MM.1S (cell line): ENCODE measurements at regions not wholly inside any gene's neighbourhood (a gene's known extent, or its start where the extent isn't known, plus 50 kb on each side); places are given as distances from the start of the nearest gene placed in this dataset.

Experiments used
- DNase-seq: peaks from one replicate; pipeline ENCODE4 v3.0.0-alpha.2; 2015
- H2AFZ ChIP-seq: fragments of 300-600 bp; sonication (generic); 2 replicates; pipeline ENCODE4 v1.6.0; 2016; ENCODE audit warnings: antibody characterized with exemption, low read length
- H3F3A ChIP-seq: fragments of 300-600 bp; sonication (generic); 2 replicates; pipeline ENCODE4 v1.6.1; 2016; ENCODE audit warnings: mild to moderate bottlenecking, antibody characterized with exemption, low read length, moderate library complexity, mixed read lengths; ENCODE audit not compliant: insufficient read depth
- H3K27ac ChIP-seq: fragments of 300-600 bp; sonication (generic); 2 replicates; pipeline ENCODE4 v1.5.1; 2016; ENCODE audit warnings: mild to moderate bottlenecking, low read length
- H3K27me3 ChIP-seq: fragments of 300-600 bp; sonication (generic); replicated peaks from 2 replicates; pipeline ENCODE4 v1.6.0; 2016; ENCODE audit warnings: low read length; ENCODE audit not compliant: insufficient read depth
- H3K36me3 ChIP-seq: fragments of 300-600 bp; sonication (generic); replicated peaks from 2 replicates; pipeline ENCODE4 v1.6.1; 2016; ENCODE audit warnings: mild to moderate bottlenecking, low read length, mixed read lengths; ENCODE audit not compliant: insufficient read depth
- H3K4me1 ChIP-seq: fragments of 300-600 bp; sonication (generic); 2 replicates; pipeline ENCODE4 v1.6.1; 2016; ENCODE audit warnings: low read length, mixed read lengths
- H3K4me2 ChIP-seq: fragments of 300-600 bp; sonication (generic); 2 replicates; pipeline ENCODE4 v1.6.0; 2016; ENCODE audit warnings: low read depth, low read length
- H3K4me3 ChIP-seq: fragments of 300-600 bp; sonication (generic); 2 replicates; pipeline ENCODE4 v1.5.1; 2016; ENCODE audit warnings: low read length, mixed read lengths
- H3K79me2 ChIP-seq: fragments of 300-600 bp; sonication (generic); 2 replicates; pipeline ENCODE4 v1.6.1; 2016; ENCODE audit warnings: mixed run types, low read length, mixed read lengths
- H3K9ac ChIP-seq: fragments of 300-600 bp; sonication (generic); 2 replicates; pipeline ENCODE4 v1.6.1; 2016; ENCODE audit warnings: low read length, mixed read lengths
- H3K9me2 ChIP-seq: fragments of 300-600 bp; sonication (generic); replicated peaks from 2 replicates; pipeline ENCODE4 v1.6.1; 2016; ENCODE audit warnings: mild to moderate bottlenecking, low read length, mixed read lengths; ENCODE audit not compliant: insufficient read depth
- H3K9me3 ChIP-seq: fragments of 300-600 bp; sonication (generic); replicated peaks from 2 replicates; pipeline ENCODE4 v1.6.1; 2016; ENCODE audit warnings: mild to moderate bottlenecking, low read length, mixed read lengths; ENCODE audit not compliant: insufficient read depth
- H4K20me1 ChIP-seq: fragments of 300-600 bp; sonication (generic); 2 replicates; pipeline ENCODE4 v1.6.1; 2016; ENCODE audit warnings: mild to moderate bottlenecking, low read length, moderate library complexity, mixed read lengths; ENCODE audit not compliant: insufficient read depth
- EZH2 ChIP-seq: fragments of 300-600 bp; sonication (generic); optimal IDR thresholded peaks from 2 replicates; pipeline ENCODE3; 2017; ENCODE audit warnings: low read depth, mild to moderate bottlenecking, antibody characterized with exemption, low read length, mixed read lengths
- EZH2phosphoT487 ChIP-seq: fragments of 300-600 bp; sonication (generic); IDR thresholded peaks from 2 replicates; pipeline ENCODE4 v1.6.1; 2018; ENCODE audit warnings: antibody characterized with exemption, low read length
- TF ChIP-seq, protein P1 (sequence below): fragments of 300-600 bp; sonication (generic); IDR thresholded peaks from 2 replicates; pipeline ENCODE4 v1.5.1; 2016; ENCODE audit warnings: antibody characterized with exemption, low read length, mixed read lengths

GRCh38 chr21:28508126-28508525, 484.6 kb downstream of the LTN1 start:
- no peaks in the 10 kb centered on the region for H3K79me2 ChIP-seq
- H2AFZ ChIP-seq: no peak overlapping the region
- H3K4me3 ChIP-seq: no peak overlapping the region
- H3K27ac ChIP-seq: no peak overlapping the region
- H4K20me1 ChIP-seq: no peaks in the 10 kb centered on the region
- no peaks in the 10 kb centered on the region for H3K9me3 ChIP-seq
- no peaks in the 10 kb centered on the region for H3K36me3 ChIP-seq
- H3K27me3 ChIP-seq: no peaks in the 10 kb centered on the region
- H3K4me2 ChIP-seq: no peak overlapping the region
- H3K9ac ChIP-seq: no peak overlapping the region
- H3K9me2 ChIP-seq: no peaks in the 10 kb centered on the region
- H3F3A ChIP-seq: no peaks in the 10 kb centered on the region
- H3K4me1 ChIP-seq: no peaks in the 10 kb centered on the region
- no peak for DNase-seq
- TF ChIP-seq, protein P1, sequence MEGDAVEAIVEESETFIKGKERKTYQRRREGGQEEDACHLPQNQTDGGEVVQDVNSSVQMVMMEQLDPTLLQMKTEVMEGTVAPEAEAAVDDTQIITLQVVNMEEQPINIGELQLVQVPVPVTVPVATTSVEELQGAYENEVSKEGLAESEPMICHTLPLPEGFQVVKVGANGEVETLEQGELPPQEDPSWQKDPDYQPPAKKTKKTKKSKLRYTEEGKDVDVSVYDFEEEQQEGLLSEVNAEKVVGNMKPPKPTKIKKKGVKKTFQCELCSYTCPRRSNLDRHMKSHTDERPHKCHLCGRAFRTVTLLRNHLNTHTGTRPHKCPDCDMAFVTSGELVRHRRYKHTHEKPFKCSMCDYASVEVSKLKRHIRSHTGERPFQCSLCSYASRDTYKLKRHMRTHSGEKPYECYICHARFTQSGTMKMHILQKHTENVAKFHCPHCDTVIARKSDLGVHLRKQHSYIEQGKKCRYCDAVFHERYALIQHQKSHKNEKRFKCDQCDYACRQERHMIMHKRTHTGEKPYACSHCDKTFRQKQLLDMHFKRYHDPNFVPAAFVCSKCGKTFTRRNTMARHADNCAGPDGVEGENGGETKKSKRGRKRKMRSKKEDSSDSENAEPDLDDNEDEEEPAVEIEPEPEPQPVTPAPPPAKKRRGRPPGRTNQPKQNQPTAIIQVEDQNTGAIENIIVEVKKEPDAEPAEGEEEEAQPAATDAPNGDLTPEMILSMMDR: no peak

DNA sequence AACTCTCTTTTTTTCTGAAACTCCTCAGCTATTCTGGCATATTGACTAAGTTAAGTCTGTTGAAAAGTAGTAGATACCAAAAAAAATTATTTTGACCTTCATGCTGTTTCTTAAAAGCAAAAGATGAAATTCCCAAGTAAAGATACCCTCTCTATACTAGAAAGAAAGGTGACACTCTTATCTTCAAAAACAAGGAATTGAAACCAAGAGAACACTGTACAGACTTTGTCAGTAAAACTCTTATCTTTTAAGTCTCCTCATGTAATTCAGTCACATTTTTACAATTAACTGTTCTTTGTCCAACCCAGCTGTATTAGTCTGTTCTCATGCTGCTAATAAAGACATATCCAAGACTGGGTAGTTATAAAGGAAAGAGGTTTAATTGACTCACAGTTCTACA, 496.2 kb downstream of the LTN1 start:
- Histone ChIP-seq H3K9ac (no peak overlapping the region), H3K27me3 (no peaks in the 10 kb centered on the region), H3K27ac (no peak overlapping the region), H3K4me1 (peaks cover 5% of the 10 kb centered on the region; the same call in 1 of the 2 replicates), H3K9me2 (no peaks in the 10 kb centered on the region), H3K9me3 (no peaks in the 10 kb centered on the region), H3K4me2 (peak overlapping the region; percentile 7; the same call in 1 of the 2 replicates), H3K4me3 (no peak overlapping the region), H2AFZ (0 out of 2 replicates have a peak overlapping the region, but pooled peaks have one; percentile 15), H3K36me3 (no peaks in the 10 kb centered on the region), H3K79me2 (no peaks in the 10 kb centered on the region), H3F3A (no peaks in the 10 kb centered on the region), H4K20me1 (no peaks in the 10 kb centered on the region)
- TF ChIP-seq, protein P1: no peak
- TF ChIP-seq EZH2phosphoT487: no peak
- no peak for DNase-seq

- no peaks in the 10 kb centered on the region for H3K36me3 ChIP-seq
- no peak for DNase-seq
- no peak overlapping the region for H3K27ac ChIP-seq
- no peak overlapping the region for H3K4me3 ChIP-seq
- no peaks in the 10 kb centered on the region for H3K79me2 ChIP-seq
- H4K20me1 ChIP-seq: no peaks in the 10 kb centered on the region
- no peaks in the 10 kb centered on the region for H3F3A ChIP-seq
- no peak overlapping the region for H3K4me2 ChIP-seq
- no peaks in the 10 kb centered on the region for H3K9me3 ChIP-seq
- TF ChIP-seq, protein P1: no peak
- TF ChIP-seq EZH2 (no peak), EZH2phosphoT487 (no peak)
- peaks cover 5% of the 10 kb centered on the region; the same call in 1 of the 2 replicates for H3K4me1 ChIP-seq
- H3K9me2 ChIP-seq: no peaks in the 10 kb centered on the region
- H3K27me3 ChIP-seq: no peaks in the 10 kb centered on the region
- no peak overlapping the region for H3K9ac ChIP-seq
- H2AFZ ChIP-seq: no peak overlapping the region
These were observed 500.6 kb downstream of the LTN1 start for GRCh38 chr21:28492127-28492526.
